ENCODE measurements at regions not wholly inside any gene's neighbourhood (a gene's known extent, or its start where the extent isn't known, plus 50 kb on each side); places are given as distances from the start of the nearest gene placed in this dataset.
A peak's percentile ranks its signal among the peaks of the same experiment; 100 is the strongest.

GRCh38 chr9:90097237-90097636 is 492.4 kb downstream of the GADD45G start:
- DNase-seq (ENCODE audit: low read depth): no peak

GRCh38 chr9:90098408-90098807 is 493.6 kb downstream of the GADD45G start:
- no peak for DNase-seq (ENCODE audit: low read depth)

- peak; percentile 40 for DNase-seq (ENCODE audit: low read depth)
Measured at GRCh38 chr9:90099262-90099963, 494.6 kb downstream of the GADD45G start.

- peak; percentile 33 for DNase-seq (ENCODE audit: low read depth)
Measured at GRCh38 chr9:90100014-90100413, 495.2 kb downstream of the GADD45G start.

GRCh38 chr9:90102292-90102901 is 497.6 kb downstream of the GADD45G start:
- peak; percentile 85 for DNase-seq (ENCODE audit: low read depth)

- DNase-seq (ENCODE audit: low read depth): no peak
Measured at GRCh38 chr9:90103771-90104170, 499.0 kb downstream of the GADD45G start.

GRCh38 chr9:90105773-90106172 is 501.0 kb downstream of the GADD45G start:
- no peak for DNase-seq (ENCODE audit: low read depth)

GRCh38 chr9:90107040-90107725 is 502.4 kb downstream of the GADD45G start:
- DNase-seq (ENCODE audit: low read depth): peak; percentile 67

- DNase-seq (ENCODE audit: low read depth): peak; percentile 18
Measured at GRCh38 chr9:90107726-90108655, 503.2 kb downstream of the GADD45G start.

GRCh38 chr9:90112788-90113187 is 508.0 kb downstream of the GADD45G start:
- no peak for DNase-seq (ENCODE audit: low read depth)

GRCh38 chr9:90114641-90115425 is 510.0 kb downstream of the GADD45G start:
- no peak for DNase-seq (ENCODE audit: low read depth)

GRCh38 chr9:90121762-90122161 is 517.0 kb downstream of the GADD45G start:
- DNase-seq (ENCODE audit: low read depth): no peak

GRCh38 chr9:90124961-90125360 is 517.7 kb downstream of the DIRAS2 start:
- DNase-seq (ENCODE audit: low read depth): no peak

GRCh38 chr9:90127923-90128322 is 514.7 kb downstream of the DIRAS2 start:
- DNase-seq (ENCODE audit: low read depth): no peak

GRCh38 chr9:90128587-90129190 is 513.9 kb downstream of the DIRAS2 start:
- DNase-seq (ENCODE audit: low read depth): no peak

GRCh38 chr9:90129446-90129845 is 513.2 kb downstream of the DIRAS2 start:
- no peak for DNase-seq (ENCODE audit: low read depth)

- no peak for DNase-seq (ENCODE audit: low read depth)
Measured at GRCh38 chr9:90131568-90131967, 511.1 kb downstream of the DIRAS2 start.

- no peak for DNase-seq (ENCODE audit: low read depth)
Measured at GRCh38 chr9:90132866-90133265, 509.8 kb downstream of the DIRAS2 start.

GRCh38 chr9:90137801-90138200 is 504.8 kb downstream of the DIRAS2 start:
- no peak for DNase-seq (ENCODE audit: low read depth)

GRCh38 chr9:90140131-90140818 is 502.3 kb downstream of the DIRAS2 start:
- no peak for DNase-seq (ENCODE audit: low read depth)

All from M059J (cell line).